Endodermal cell (in vitro differentiated cells): ENCODE measurements at regions not wholly inside any gene's neighbourhood (a gene's known extent, or its start where the extent isn't known, plus 50 kb on each side); places are given as distances from the start of the nearest gene placed in this dataset.

Source experiments
- DNase-seq: peaks from one replicate; pipeline ENCODE4 v3.0.0-alpha.2; 2017
- H3K27ac ChIP-seq: 2 replicates; pipeline ENCODE4 v1.5.1; 2013; ENCODE audit warnings: mild to moderate bottlenecking, low read depth, low read length, moderate library complexity
- H3K27me3 ChIP-seq: 2 replicates; pipeline ENCODE4 v1.6.1; 2013; ENCODE audit warnings: mild to moderate bottlenecking, low read length, moderate library complexity; ENCODE audit not compliant: insufficient read depth, control insufficient read depth, poor library complexity, severe bottlenecking
- H3K36me3 ChIP-seq: 2 replicates; pipeline ENCODE4 v1.7.0; 2013; ENCODE audit warnings: mild to moderate bottlenecking, low read length, moderate library complexity; ENCODE audit not compliant: control insufficient read depth, insufficient read depth
- H3K4me1 ChIP-seq: one replicate; pipeline ENCODE4 v1.7.0; 2013; ENCODE audit warnings: low read length; ENCODE audit not compliant: control insufficient read depth, insufficient read depth
- H3K4me3 ChIP-seq: 2 replicates; pipeline ENCODE4 v1.5.1; 2013; ENCODE audit warnings: mild to moderate bottlenecking, low read length, moderate library complexity
- H3K9ac ChIP-seq: 2 replicates; pipeline ENCODE4 v1.6.1; 2013; ENCODE audit warnings: mild to moderate bottlenecking, low read length, moderate library complexity; ENCODE audit not compliant: poor library complexity, severe bottlenecking; ENCODE audit errors: extremely low read depth
- H3K9me3 ChIP-seq: 2 replicates; pipeline ENCODE4 v1.6.1; 2013; ENCODE audit warnings: mild to moderate bottlenecking, low read length, moderate library complexity; ENCODE audit not compliant: control insufficient read depth
- H3K27ac Mint-ChIP-seq: 2 replicates; pipeline ENCODE4 v1.8.0; 2020; ENCODE audit warnings: mixed read lengths
- H3K27me3 Mint-ChIP-seq: 2 replicates; pipeline ENCODE4 v1.8.0; 2021; ENCODE audit warnings: mild to moderate bottlenecking, mixed read lengths; ENCODE audit not compliant: insufficient read depth
- H3K36me3 Mint-ChIP-seq: 2 replicates; pipeline ENCODE4 v1.8.0; 2020; ENCODE audit warnings: low read depth, mixed read lengths
- H3K4me1 Mint-ChIP-seq: 2 replicates; pipeline ENCODE4 v1.8.0; 2020; ENCODE audit warnings: mixed read lengths
- H3K4me3 Mint-ChIP-seq: 2 replicates; pipeline ENCODE4 v1.8.0; 2020; ENCODE audit warnings: mild to moderate bottlenecking, moderate library complexity, mixed read lengths
- H3K9me3 Mint-ChIP-seq: 2 replicates; pipeline ENCODE4 v1.8.0; 2020; ENCODE audit warnings: mild to moderate bottlenecking, mixed read lengths
- CTCF ChIP-seq: fragments of 200-600 bp; sonication (generic); conservative IDR thresholded peaks from 2 replicates; pipeline ENCODE4 v1.5.0; 2021; ENCODE audit warnings: antibody characterized with exemption, mild to moderate bottlenecking
- WGBS, 2 experiments: methylation state at CpG; one replicate each; pipeline versions ENCODE4 v1.1.5 to v1.1.7; 2013; ENCODE audit warnings: missing lambda C conversion rate in 2 of 2, mixed read lengths in 1 of 2; ENCODE audit not compliant: insufficient coverage in 1 of 2, insufficient read length in 1 of 2; 5-methylcytosine and 5-hydroxymethylcytosine counted together

- H3K4me1 ChIP-seq, result peaks cover 3% of the 10 kb centered on the region
- peak; percentile 50 for DNase-seq
- 35 to 56% methylated on average over 7 to 24 of the region's 24 CpGs for WGBS, 2 experiments
- H3K9ac ChIP-seq, result no peak overlapping the region
- H3K36me3 Mint-ChIP-seq, result no peaks in the 10 kb centered on the region
- no peak for TF ChIP-seq CTCF
- H3K4me3 Mint-ChIP-seq, result peak overlapping the region; percentile 62
- H3K36me3 ChIP-seq, result no peaks in the 10 kb centered on the region
- H3K4me3 ChIP-seq, result peak overlapping the region; percentile 77
- H3K9me3 Mint-ChIP-seq, result no peaks in the 10 kb centered on the region
- no peaks in the 10 kb centered on the region for H3K9me3 ChIP-seq
- no peak overlapping the region for H3K27ac ChIP-seq
- H3K27me3 ChIP-seq, result peaks cover 61% of the 10 kb centered on the region
- H3K4me1 Mint-ChIP-seq, result peaks cover 27% of the 10 kb centered on the region
- peaks cover 77% of the 10 kb centered on the region for H3K27me3 Mint-ChIP-seq
- no peak overlapping the region for H3K27ac Mint-ChIP-seq
These were observed 367.1 kb upstream of the ESRRG start for GRCh38 chr1:217090060-217090911.

- Histone ChIP-seq H3K4me3 (peak overlapping the region; percentile 77), H3K27ac (no peak overlapping the region), H3K36me3 (no peaks in the 10 kb centered on the region), H3K27me3 (peaks cover 61% of the 10 kb centered on the region), H3K9me3 (no peaks in the 10 kb centered on the region), H3K9ac (no peak overlapping the region), H3K4me1 (peaks cover 3% of the 10 kb centered on the region)
- Mint-ChIP-seq H3K36me3 (no peaks in the 10 kb centered on the region), H3K4me1 (peaks cover 27% of the 10 kb centered on the region), H3K9me3 (no peaks in the 10 kb centered on the region), H3K27ac (no peak overlapping the region), H3K4me3 (peak overlapping the region; percentile 62), H3K27me3 (peaks cover 78% of the 10 kb centered on the region)
- no peak for TF ChIP-seq CTCF
- 0 to 4% methylated on average over 2 to 36 of the region's 39 CpGs for WGBS, 2 experiments
- peak; percentile 68 for DNase-seq
These were observed 366.3 kb upstream of the ESRRG start for GRCh38 chr1:217089361-217090014.

- peaks cover 80% of the 10 kb centered on the region for H3K27me3 Mint-ChIP-seq
- no peak overlapping the region for H3K9ac ChIP-seq
- no peak overlapping the region for H3K27ac Mint-ChIP-seq
- 11 to 16% methylated on average over 5 to 13 of the region's 13 CpGs for WGBS, 2 experiments
- H3K36me3 Mint-ChIP-seq, result no peaks in the 10 kb centered on the region
- H3K9me3 ChIP-seq, result no peaks in the 10 kb centered on the region
- no peak overlapping the region for H3K27ac ChIP-seq
- peak overlapping the region; percentile 77 for H3K4me3 ChIP-seq
- H3K27me3 ChIP-seq, result peaks cover 61% of the 10 kb centered on the region
- H3K4me3 Mint-ChIP-seq, result peak overlapping the region; percentile 62
- H3K4me1 ChIP-seq, result peaks cover 3% of the 10 kb centered on the region
- DNase-seq, result peak; percentile 61
- H3K36me3 ChIP-seq, result no peaks in the 10 kb centered on the region
- TF ChIP-seq CTCF, result no peak
- no peaks in the 10 kb centered on the region for H3K9me3 Mint-ChIP-seq
- peaks cover 27% of the 10 kb centered on the region for H3K4me1 Mint-ChIP-seq
These were observed 365.5 kb upstream of the ESRRG start for GRCh38 chr1:217088521-217089284.
